ENCODE measurements at regions not wholly inside any gene's neighbourhood (a gene's known extent, or its start where the extent isn't known, plus 50 kb on each side); places are given as distances from the start of the nearest gene placed in this dataset.

GRCh38 chr20:11051136-11051535, 377.3 kb upstream of the JAG1 start (continued):
- no peak for TF ChIP-seq ZNF512B (CRISPR knock-in tag; IDR thresholded peaks at IDR 0.05; ENCODE audit: borderline replicate concordance)
- no peak for TF ChIP-seq BCLAF1 (IDR thresholded peaks at IDR 0.05)
- TF ChIP-seq BRF2 (CRISPR knock-in tag; IDR thresholded peaks at IDR 0.05) = no peak
- no peak for TF ChIP-seq MAFF (IDR thresholded peaks at IDR 0.05; ENCODE audit: low read depth, low read length)
- TF ChIP-seq NR2F6 (IDR thresholded peaks at IDR 0.05) = no peak
- no peak for TF ChIP-seq NR2F6 (CRISPR knock-in tag; IDR thresholded peaks at IDR 0.05)
- no peak for TF ChIP-seq IRF9 (CRISPR knock-in tag; IDR thresholded peaks at IDR 0.05; ENCODE audit: borderline replicate concordance)
- no peak for TF ChIP-seq NFATC3 (CRISPR knock-in tag; IDR thresholded peaks at IDR 0.05)
